SK-N-MC (cell line): ENCODE measurements at regions not wholly inside any gene's neighbourhood (a gene's known extent, or its start where the extent isn't known, plus 50 kb on each side); places are given as distances from the start of the nearest gene placed in this dataset.

Experiments used
- EZH2 ChIP-seq: fragments of 200-600 bp; sonication (generic); IDR thresholded peaks from one replicate; pipeline ENCODE4 v1.6.1; 2017; ENCODE audit warnings: antibody characterized with exemption
- POLR2AphosphoS5 ChIP-seq: IDR thresholded peaks from 2 replicates; pipeline ENCODE4 v1.6.1; 2012; ENCODE audit warnings: mild to moderate bottlenecking, low read depth, low read length, borderline replicate concordance

- TF ChIP-seq POLR2AphosphoS5 (no peak), EZH2 (no peak)
Measured at GRCh38 chr14:71362920-71363584, 455.8 kb downstream of the PCNX1 start.
